KMS-11 (cell line): ENCODE measurements at regions not wholly inside any gene's neighbourhood (a gene's known extent, or its start where the extent isn't known, plus 50 kb on each side); places are given as distances from the start of the nearest gene placed in this dataset.

ENCODE experiments used
- H2AFZ ChIP-seq: fragments of 200-600 bp; sonication (generic); 2 replicates; pipeline ENCODE4 v1.6.1; 2016; ENCODE audit warnings: antibody characterized with exemption, mixed run types, low read depth
- H3K27ac ChIP-seq: fragments of 200-600 bp; sonication (generic); 2 replicates; pipeline ENCODE4 v1.6.1; 2016; ENCODE audit warnings: mild to moderate bottlenecking, mixed run types
- H3K27me3 ChIP-seq: fragments of 200-600 bp; sonication (generic); 2 replicates; pipeline ENCODE4 v1.6.1; 2017; ENCODE audit warnings: mild to moderate bottlenecking, low read depth, mixed run types, moderate library complexity; ENCODE audit not compliant: insufficient read depth
- H3K36me3 ChIP-seq: fragments of 200-600 bp; sonication (generic); 2 replicates; pipeline ENCODE4 v1.6.1; 2017; ENCODE audit warnings: mild to moderate bottlenecking, mixed run types; ENCODE audit not compliant: insufficient read depth
- H3K4me1 ChIP-seq: fragments of 200-600 bp; sonication (generic); 2 replicates; pipeline ENCODE4 v1.6.1; 2016; ENCODE audit warnings: mild to moderate bottlenecking, low read depth, mixed run types; ENCODE audit not compliant: poor library complexity, severe bottlenecking
- H3K4me2 ChIP-seq: fragments of 200-600 bp; sonication (generic); 2 replicates; pipeline ENCODE4 v1.7.0; 2016; ENCODE audit warnings: mild to moderate bottlenecking, mixed run types
- H3K4me3 ChIP-seq: fragments of 200-600 bp; sonication (generic); IDR thresholded peaks from 2 replicates; pipeline ENCODE4 v1.6.1; 2017; ENCODE audit warnings: low read depth, low read length, mixed read lengths; ENCODE audit not compliant: insufficient read depth
- H3K79me2 ChIP-seq: fragments of 200-600 bp; sonication (generic); 2 replicates; pipeline ENCODE4 v1.6.1; 2016; ENCODE audit warnings: low read depth, mixed run types; ENCODE audit not compliant: insufficient read depth
- H3K9ac ChIP-seq: fragments of 200-600 bp; sonication (generic); 2 replicates; pipeline ENCODE4 v1.6.1; 2016; ENCODE audit warnings: mild to moderate bottlenecking, mixed run types
- H4K20me1 ChIP-seq: fragments of 200-600 bp; sonication (generic); 2 replicates; pipeline ENCODE4 v1.6.1; 2016; ENCODE audit warnings: mild to moderate bottlenecking, mixed run types; ENCODE audit not compliant: insufficient read depth
- TF ChIP-seq, protein P1 (sequence below): fragments of 200-600 bp; sonication (generic); conservative IDR thresholded peaks from 2 replicates; pipeline ENCODE4 v1.6.1; 2017; ENCODE audit warnings: low read depth, mild to moderate bottlenecking, antibody characterized with exemption, low read length, moderate library complexity, mixed read lengths

DNA sequence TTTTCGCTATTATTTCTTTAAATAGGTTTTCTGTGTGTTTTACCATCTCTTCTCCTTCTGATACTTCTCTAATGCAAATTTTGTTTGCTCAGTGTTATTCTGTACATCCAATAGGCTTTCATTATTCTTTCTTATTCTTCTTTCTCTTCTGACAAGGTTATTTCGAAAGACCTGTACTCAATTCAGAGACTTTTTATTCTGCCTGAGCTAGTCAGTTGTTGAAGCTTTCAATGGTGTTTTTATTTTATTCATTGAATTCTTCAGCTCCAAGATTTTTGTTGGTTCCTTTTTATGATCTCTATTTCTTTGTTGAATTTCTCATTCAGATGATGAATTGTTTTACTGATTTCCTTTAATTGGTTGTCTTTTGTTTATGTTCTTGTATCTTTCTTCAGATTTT lies 706.2 kb downstream of the NR2F1-AS1 start:
- no peak overlapping the region for H3K4me3 ChIP-seq
- H2AFZ ChIP-seq, result no peak overlapping the region
- no peak overlapping the region for H3K4me2 ChIP-seq
- H3K27ac ChIP-seq, result no peak overlapping the region
- H3K27me3 ChIP-seq, result no peaks in the 10 kb centered on the region
- TF ChIP-seq, protein P1, sequence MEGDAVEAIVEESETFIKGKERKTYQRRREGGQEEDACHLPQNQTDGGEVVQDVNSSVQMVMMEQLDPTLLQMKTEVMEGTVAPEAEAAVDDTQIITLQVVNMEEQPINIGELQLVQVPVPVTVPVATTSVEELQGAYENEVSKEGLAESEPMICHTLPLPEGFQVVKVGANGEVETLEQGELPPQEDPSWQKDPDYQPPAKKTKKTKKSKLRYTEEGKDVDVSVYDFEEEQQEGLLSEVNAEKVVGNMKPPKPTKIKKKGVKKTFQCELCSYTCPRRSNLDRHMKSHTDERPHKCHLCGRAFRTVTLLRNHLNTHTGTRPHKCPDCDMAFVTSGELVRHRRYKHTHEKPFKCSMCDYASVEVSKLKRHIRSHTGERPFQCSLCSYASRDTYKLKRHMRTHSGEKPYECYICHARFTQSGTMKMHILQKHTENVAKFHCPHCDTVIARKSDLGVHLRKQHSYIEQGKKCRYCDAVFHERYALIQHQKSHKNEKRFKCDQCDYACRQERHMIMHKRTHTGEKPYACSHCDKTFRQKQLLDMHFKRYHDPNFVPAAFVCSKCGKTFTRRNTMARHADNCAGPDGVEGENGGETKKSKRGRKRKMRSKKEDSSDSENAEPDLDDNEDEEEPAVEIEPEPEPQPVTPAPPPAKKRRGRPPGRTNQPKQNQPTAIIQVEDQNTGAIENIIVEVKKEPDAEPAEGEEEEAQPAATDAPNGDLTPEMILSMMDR, result no peak
- H3K4me1 ChIP-seq, result no peaks in the 10 kb centered on the region
- H4K20me1 ChIP-seq, result no peaks in the 10 kb centered on the region
- no peaks in the 10 kb centered on the region for H3K79me2 ChIP-seq
- no peaks in the 10 kb centered on the region for H3K36me3 ChIP-seq
- H3K9ac ChIP-seq, result no peak overlapping the region

DNA sequence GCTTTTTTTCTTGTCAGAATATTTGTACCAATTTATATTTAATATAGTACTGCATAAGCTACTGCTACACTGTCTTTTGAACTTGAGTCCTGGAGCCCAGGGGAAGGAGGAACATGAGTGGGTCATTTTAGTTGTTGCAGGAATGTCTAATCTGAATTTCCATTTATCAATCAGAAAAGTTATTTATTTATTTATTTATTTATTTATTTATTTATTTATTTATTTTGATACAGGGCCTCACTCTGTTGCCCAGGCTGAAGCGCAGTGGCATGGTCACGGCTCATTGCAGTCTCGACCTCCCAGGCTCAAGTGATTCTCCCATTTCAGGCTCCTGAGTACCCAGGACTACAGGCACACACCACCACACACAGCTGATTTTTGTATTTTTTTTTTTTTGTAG lies 712.6 kb downstream of the NR2F1-AS1 start:
- Histone ChIP-seq H3K36me3 (no peaks in the 10 kb centered on the region), H3K9ac (no peak overlapping the region), H3K27me3 (no peaks in the 10 kb centered on the region), H2AFZ (no peak overlapping the region), H3K4me1 (no peaks in the 10 kb centered on the region), H4K20me1 (no peaks in the 10 kb centered on the region), H3K4me2 (no peak overlapping the region), H3K79me2 (no peaks in the 10 kb centered on the region), H3K4me3 (no peak overlapping the region), H3K27ac (no peak overlapping the region)
- TF ChIP-seq, protein P1, result no peak

DNA sequence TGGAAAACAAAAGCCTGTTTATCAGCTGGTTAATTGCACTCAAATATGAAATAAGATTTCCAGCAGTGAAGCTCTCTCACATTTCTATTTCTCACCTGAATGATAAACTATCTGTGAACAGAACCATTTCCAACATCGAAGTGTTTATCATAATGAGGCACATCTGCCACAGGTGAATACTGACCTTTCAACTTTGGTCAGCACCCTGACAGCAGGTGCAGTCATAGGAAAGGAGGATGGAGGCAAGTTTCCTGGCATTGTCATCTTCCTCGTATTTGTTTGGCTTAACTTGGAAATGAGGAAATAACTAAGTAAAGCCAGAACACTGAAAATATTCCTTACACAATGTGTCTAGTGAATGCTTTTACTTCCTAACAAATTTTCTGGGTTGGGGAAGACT lies 716.4 kb downstream of the NR2F1-AS1 start:
- H3K27ac ChIP-seq, result no peak overlapping the region
- no peaks in the 10 kb centered on the region for H4K20me1 ChIP-seq
- H3K79me2 ChIP-seq, result no peaks in the 10 kb centered on the region
- TF ChIP-seq, protein P1, result no peak
- no peaks in the 10 kb centered on the region for H3K4me1 ChIP-seq
- no peak overlapping the region for H3K4me2 ChIP-seq
- H3K36me3 ChIP-seq, result no peaks in the 10 kb centered on the region
- H3K27me3 ChIP-seq, result no peaks in the 10 kb centered on the region
- H2AFZ ChIP-seq, result no peak overlapping the region
- H3K4me3 ChIP-seq, result no peak overlapping the region
- H3K9ac ChIP-seq, result no peak overlapping the region

DNA sequence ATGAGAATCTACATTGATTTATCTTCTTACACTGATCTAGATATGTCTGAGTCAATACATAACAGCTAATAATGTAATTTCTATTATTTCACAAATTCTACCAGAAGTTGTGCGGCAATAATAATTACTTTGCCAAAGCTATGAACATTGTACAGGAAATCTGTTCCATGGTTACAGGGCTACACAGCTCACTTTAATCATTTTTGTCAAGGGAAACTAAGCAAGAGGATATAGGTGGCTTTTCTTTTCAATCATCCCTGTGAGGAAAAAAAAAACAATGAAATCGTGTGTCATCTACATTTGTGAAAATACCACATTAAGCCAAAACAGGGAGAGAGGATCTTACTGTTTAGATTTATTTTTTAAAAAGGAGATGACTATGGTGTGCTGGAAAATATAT lies 717.4 kb downstream of the NR2F1-AS1 start:
- TF ChIP-seq, protein P1, result no peak
- Histone ChIP-seq H3K4me2 (no peak overlapping the region), H2AFZ (no peak overlapping the region), H3K36me3 (no peaks in the 10 kb centered on the region), H3K79me2 (no peaks in the 10 kb centered on the region), H3K27me3 (no peaks in the 10 kb centered on the region), H3K9ac (no peak overlapping the region), H3K4me3 (no peak overlapping the region), H3K27ac (no peak overlapping the region), H3K4me1 (no peaks in the 10 kb centered on the region), H4K20me1 (no peaks in the 10 kb centered on the region)
